ENCODE measurements at regions not wholly inside any gene's neighbourhood (a gene's known extent, or its start where the extent isn't known, plus 50 kb on each side); places are given as distances from the start of the nearest gene placed in this dataset.

DNA sequence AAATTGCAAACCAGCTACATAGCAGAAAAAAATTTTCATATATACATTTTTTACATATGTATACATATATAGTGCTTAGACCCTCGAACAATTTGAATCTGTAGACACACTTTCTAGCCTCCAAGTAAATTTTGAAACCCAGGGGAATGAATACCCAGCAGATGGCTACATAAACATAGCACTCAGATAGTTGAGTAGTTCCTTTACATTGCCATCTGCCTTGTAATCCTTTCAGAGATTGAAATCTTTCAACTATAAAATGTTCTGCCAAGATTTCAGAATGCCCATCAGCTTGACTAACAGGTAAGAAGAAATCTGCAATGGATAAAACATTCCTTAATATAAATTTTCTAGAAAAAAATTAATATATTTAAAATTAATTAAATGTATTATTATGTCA, 1333.5 kb upstream of the CADM2 start:
- no peak overlapping the region for H3K4me3 ChIP-seq (replicated peaks; ENCODE audit: low read depth, low read length)
- TF ChIP-seq, protein P1, sequence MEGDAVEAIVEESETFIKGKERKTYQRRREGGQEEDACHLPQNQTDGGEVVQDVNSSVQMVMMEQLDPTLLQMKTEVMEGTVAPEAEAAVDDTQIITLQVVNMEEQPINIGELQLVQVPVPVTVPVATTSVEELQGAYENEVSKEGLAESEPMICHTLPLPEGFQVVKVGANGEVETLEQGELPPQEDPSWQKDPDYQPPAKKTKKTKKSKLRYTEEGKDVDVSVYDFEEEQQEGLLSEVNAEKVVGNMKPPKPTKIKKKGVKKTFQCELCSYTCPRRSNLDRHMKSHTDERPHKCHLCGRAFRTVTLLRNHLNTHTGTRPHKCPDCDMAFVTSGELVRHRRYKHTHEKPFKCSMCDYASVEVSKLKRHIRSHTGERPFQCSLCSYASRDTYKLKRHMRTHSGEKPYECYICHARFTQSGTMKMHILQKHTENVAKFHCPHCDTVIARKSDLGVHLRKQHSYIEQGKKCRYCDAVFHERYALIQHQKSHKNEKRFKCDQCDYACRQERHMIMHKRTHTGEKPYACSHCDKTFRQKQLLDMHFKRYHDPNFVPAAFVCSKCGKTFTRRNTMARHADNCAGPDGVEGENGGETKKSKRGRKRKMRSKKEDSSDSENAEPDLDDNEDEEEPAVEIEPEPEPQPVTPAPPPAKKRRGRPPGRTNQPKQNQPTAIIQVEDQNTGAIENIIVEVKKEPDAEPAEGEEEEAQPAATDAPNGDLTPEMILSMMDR (IDR thresholded peaks at IDR 0.05; ENCODE audit: low read depth, low read length, missing control alignments): no peak
- no peak for DNase-seq (ENCODE audit: extremely low read depth, low read depth)

DNA sequence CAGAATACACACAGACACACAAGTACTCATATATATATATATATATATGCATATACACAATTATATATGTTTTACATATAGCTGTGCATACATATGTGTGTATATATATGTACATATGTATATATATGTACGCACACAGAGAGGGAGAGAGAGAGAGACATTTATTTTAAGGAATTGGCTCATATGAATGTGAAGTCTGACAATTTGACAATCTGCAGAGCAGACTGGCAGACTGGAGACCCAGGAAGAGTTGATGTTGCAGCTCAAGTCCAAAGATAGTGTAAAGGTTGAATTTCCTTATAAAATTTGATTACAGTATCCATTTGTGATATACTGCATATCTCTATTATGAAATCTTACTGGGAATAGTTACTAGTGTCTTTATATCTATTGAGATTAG, 1330.3 kb upstream of the CADM2 start:
- no peak overlapping the region for H3K4me3 ChIP-seq (replicated peaks; ENCODE audit: low read depth, low read length)
- no peak for DNase-seq (ENCODE audit: extremely low read depth, low read depth)
- TF ChIP-seq, protein P1 (IDR thresholded peaks at IDR 0.05; ENCODE audit: low read depth, low read length, missing control alignments): no peak

- DNase-seq (ENCODE audit: extremely low read depth, low read depth): no peak
- TF ChIP-seq, protein P1 (IDR thresholded peaks at IDR 0.05; ENCODE audit: low read depth, low read length, missing control alignments): no peak
- no peak overlapping the region for H3K4me3 ChIP-seq (replicated peaks; ENCODE audit: low read depth, low read length)
Observed at GRCh38 chr3:83632526-83632925, 1326.3 kb upstream of the CADM2 start.

DNA sequence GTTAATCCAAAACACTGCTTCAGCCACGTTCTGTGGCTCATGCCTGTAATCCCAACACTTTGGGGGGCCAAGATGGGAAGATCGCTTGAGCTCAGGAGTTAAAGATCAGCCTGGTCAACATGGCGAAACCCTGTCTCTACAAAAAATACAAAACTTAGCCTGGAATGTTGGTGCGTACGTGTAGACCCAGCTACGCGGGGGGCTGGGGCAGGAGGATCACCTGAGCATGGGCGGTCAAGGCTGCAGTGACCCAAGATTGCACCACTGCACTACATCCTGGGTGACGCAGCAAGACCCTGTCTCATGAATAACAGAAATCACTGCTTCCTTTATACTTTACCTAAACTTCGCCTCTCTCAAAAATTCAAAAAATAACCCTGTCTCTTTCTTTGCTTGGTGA, 1325.0 kb upstream of the CADM2 start:
- H3K4me3 ChIP-seq (replicated peaks; ENCODE audit: low read depth, low read length): no peak overlapping the region
- TF ChIP-seq, protein P1 (IDR thresholded peaks at IDR 0.05; ENCODE audit: low read depth, low read length, missing control alignments): no peak
- DNase-seq (ENCODE audit: extremely low read depth, low read depth): no peak

DNA sequence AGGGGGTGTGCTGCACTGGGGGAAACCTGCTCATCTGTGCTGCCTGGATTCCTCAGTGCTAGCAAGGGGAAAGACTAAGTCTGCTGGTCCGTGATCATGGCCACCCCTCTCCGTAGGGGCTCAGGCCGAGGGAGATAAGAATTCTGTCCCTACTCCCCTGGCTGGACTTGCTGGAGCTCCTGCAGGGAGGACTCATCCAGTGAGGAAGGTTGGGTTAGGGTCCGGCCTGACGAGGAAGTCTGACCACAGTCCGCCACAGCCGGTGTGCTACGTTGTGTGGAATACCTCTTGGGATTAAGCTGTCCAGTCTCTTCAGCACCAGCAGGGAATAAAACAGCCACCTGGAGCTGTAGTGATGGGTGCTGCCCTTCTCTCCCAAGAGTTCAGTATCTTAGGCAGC, 1309.1 kb upstream of the CADM2 start:
- TF ChIP-seq, protein P1 (IDR thresholded peaks at IDR 0.05; ENCODE audit: low read depth, low read length, missing control alignments): no peak
- DNase-seq (ENCODE audit: extremely low read depth, low read depth): no peak
- no peak overlapping the region for H3K4me3 ChIP-seq (replicated peaks; ENCODE audit: low read depth, low read length)

- no peak overlapping the region for H3K4me3 ChIP-seq (replicated peaks; ENCODE audit: low read depth, low read length)
- DNase-seq (ENCODE audit: extremely low read depth, low read depth): no peak
- TF ChIP-seq, protein P1 (IDR thresholded peaks at IDR 0.05; ENCODE audit: low read depth, low read length, missing control alignments): no peak
Observed at GRCh38 chr3:83655083-83655482, 1303.7 kb upstream of the CADM2 start.

DNA sequence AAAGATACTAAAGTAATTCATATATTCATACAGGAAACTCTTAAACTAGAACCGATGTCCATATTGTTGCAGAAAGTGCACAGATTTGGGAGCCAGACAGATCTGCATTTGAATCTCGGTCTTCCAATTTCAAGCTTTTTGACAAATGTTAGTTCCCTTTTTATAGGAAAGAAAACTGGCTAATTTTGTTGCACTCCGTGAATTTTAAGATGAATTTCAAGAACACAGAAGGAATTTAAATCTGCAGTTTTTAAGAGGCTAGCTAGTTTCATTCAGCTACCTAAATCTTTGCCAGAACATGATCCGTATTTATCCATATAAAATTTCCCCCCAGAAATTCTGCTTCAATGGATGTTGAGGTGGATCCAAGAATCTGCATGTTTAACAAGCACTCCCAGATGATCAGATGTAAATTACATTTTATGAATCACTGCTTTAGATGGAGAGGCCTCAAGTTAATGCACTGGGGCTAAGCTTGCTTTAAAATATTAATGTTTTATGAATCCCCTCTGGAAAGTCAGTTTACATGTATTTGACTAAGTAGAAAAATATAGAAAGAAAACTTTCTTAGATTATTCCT, 1296.3 kb upstream of the CADM2 start:
- H3K4me3 ChIP-seq (replicated peaks; ENCODE audit: low read depth, low read length): no peak overlapping the region
- no peak for DNase-seq (ENCODE audit: extremely low read depth, low read depth)
- TF ChIP-seq, protein P1 (IDR thresholded peaks at IDR 0.05; ENCODE audit: low read depth, low read length, missing control alignments): no peak

Measured in HFF-Myc (cell line).